ENCODE measurements at regions not wholly inside any gene's neighbourhood (a gene's known extent, or its start where the extent isn't known, plus 50 kb on each side); places are given as distances from the start of the nearest gene placed in this dataset.

DNA sequence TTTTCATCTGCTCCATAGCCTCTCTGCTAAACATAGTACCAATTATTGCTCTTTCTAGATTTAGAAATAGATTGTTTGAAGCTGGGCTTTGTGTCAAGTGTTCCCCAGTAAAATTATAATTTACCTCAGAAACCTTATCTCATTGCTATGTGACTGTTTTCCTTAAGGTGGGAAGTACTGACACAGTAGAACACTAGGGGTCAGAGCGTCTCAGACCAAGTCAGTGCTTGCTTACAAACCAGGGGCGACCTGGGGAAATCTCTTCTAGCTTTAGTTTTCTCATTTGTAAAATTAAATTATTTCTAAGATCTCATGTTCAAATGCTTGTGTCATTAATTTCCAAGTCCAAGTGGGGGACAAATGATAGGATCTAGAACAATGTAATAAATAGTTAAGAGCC is 360.4 kb downstream of the RAPGEF2 start:
- H3K9me3 Mint-ChIP-seq = peaks cover 16% of the 10 kb centered on the region
- intact Hi-C loops (cut with micrococcal nuclease) = no loop called here
- H3K27me3 Mint-ChIP-seq = peaks cover 2% of the 10 kb centered on the region
- no peaks in the 10 kb centered on the region for H3K36me3 Mint-ChIP-seq (ENCODE audit: low read depth)
- no peaks in the 10 kb centered on the region for H3K4me1 Mint-ChIP-seq
- DNase-seq = no peak
- no peak overlapping the region for H3K27ac Mint-ChIP-seq
- no peak overlapping the region for H3K4me3 Mint-ChIP-seq

DNA sequence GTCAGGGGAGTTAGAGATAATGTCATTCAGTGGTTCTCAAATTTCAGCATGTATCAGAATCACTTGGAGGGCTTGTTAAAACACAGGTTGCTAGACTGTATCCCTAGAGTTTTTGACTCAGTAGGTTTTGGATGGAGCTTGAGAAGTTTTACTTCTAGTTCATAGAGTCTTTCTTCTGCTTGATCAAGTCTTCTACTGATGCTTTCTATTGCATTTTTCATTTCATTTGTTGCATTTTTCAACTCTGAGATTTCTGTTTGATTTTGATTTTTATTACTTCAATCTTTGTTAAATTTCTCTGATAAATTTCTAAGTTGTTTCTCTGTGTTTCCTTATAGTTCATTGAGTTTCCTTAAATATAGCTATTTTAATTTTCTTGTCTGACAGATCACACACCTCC is 361.4 kb downstream of the RAPGEF2 start:
- Mint-ChIP-seq H3K27ac (no peak overlapping the region), H3K27me3 (peaks cover 2% of the 10 kb centered on the region), H3K4me3 (no peak overlapping the region), H3K9me3 (peaks cover 16% of the 10 kb centered on the region), H3K36me3 (ENCODE audit: low read depth) (no peaks in the 10 kb centered on the region), H3K4me1 (no peaks in the 10 kb centered on the region)
- DNase-seq = no peak
- intact Hi-C loops (cut with micrococcal nuclease) = no loop called here

DNA sequence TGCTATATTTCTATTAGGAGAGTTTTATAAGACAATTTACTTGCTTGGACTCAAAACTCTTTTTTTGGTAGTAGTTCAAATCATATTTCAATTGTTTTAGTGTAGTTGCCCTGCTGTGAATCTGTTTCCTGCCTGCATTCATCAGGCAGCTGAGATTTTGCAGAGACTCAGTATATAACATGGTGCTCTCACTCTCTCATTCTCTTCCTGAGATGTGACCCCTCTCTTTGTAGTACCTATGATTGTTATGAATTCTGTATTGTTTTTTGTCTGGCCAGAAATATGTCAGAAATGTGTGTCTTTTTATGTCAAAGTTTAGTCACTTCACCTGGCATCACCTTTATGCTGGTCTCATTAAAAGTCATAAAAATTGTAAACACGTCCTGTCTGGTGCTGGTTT is 374.0 kb downstream of the RAPGEF2 start:
- Mint-ChIP-seq H3K36me3 (ENCODE audit: low read depth) (no peaks in the 10 kb centered on the region), H3K4me1 (no peaks in the 10 kb centered on the region), H3K4me3 (no peak overlapping the region), H3K27ac (no peak overlapping the region), H3K27me3 (peaks cover 2% of the 10 kb centered on the region), H3K9me3 (no peaks in the 10 kb centered on the region)
- intact Hi-C loops (cut with micrococcal nuclease) = no loop called here
- DNase-seq = no peak

DNA sequence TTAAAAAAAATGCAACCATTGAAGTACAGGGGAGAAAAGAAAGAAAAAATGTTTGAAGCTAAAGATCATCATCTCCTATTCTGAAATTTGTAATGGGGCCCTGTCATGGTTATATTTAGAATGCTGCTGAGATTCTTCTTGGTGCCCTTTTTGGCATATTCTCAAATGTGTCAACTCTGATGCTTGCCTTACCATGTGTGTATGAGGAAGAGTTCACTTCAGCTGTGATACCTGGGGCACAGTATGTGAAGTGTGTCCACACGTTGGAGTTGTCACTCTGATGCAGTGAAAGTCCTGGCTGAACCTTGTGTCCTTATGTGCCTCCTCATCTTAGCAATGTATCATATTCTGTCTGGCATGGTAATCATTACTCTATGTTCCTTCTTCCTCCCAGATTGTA is 377.9 kb downstream of the RAPGEF2 start:
- no peak overlapping the region for H3K4me3 Mint-ChIP-seq
- H3K27me3 Mint-ChIP-seq = peaks cover 9% of the 10 kb centered on the region
- no peak for DNase-seq
- no peaks in the 10 kb centered on the region for H3K4me1 Mint-ChIP-seq
- no peaks in the 10 kb centered on the region for H3K9me3 Mint-ChIP-seq
- H3K27ac Mint-ChIP-seq = no peak overlapping the region
- H3K36me3 Mint-ChIP-seq (ENCODE audit: low read depth) = no peaks in the 10 kb centered on the region
- intact Hi-C loops (cut with micrococcal nuclease) = loop anchor here (10.0 kb wide), 1 partner anchor 464 kb away; no protein-coding TSS in a partner anchor

DNA sequence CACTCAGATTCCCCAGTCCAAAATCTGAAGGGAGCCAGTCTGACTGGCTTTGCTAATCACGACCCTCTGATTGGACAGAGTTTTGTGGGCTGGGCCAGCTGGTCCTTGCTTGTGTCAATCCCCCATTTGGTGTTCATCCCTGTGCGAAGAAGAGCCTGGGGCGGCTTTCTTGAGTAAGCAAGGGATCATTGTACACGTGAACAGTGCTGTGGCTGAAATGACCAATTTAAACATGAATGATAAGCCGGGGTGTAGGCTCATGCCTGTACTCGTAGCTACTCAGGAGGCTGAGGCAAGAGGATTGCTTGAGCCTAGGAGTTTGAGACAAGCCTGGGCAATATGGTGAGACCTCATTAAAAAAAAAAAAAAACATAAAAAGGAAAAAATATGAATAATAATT is 379.1 kb downstream of the RAPGEF2 start:
- intact Hi-C loops (cut with micrococcal nuclease) = loop anchor here (10.0 kb wide), 1 partner anchor 463 kb away; no protein-coding TSS in a partner anchor
- Mint-ChIP-seq H3K4me3 (no peak overlapping the region), H3K4me1 (no peaks in the 10 kb centered on the region), H3K36me3 (ENCODE audit: low read depth) (no peaks in the 10 kb centered on the region), H3K27ac (no peak overlapping the region), H3K9me3 (no peaks in the 10 kb centered on the region), H3K27me3 (peaks cover 12% of the 10 kb centered on the region)
- no peak for DNase-seq

DNA sequence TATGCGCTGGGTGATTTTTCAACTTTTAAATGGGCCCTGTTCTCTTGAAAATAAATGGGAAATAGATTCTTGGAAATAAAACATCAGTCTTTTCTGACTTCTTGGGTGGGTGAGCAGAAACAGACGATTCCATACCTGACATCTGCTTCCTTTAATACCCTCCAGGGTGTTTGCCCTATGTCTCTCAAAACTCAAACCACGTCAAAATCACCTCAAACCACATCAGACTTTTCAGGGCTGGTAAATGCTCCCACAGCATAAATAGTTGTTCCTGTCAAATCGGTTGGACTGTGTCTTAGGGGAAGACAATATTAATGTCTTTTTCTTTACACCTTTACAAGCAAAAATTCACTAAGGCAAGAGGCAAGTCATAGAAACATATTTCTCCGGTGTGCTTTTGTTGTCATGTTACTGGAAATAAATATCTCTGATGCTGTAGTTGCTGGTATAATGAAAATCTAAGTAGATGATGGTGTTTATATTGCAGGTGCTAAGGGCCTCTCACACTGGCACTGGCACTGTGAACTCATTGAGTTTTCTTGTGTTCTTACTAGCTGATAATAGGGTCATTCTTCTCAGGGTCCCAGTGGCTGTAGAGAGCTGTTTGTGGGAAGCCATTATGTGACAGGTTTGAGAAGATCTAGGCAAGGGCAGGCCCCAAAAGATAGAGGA is 380.4 kb downstream of the RAPGEF2 start:
- no peak for DNase-seq
- Mint-ChIP-seq H3K27ac (no peak overlapping the region), H3K27me3 (peaks cover 12% of the 10 kb centered on the region), H3K4me1 (no peaks in the 10 kb centered on the region), H3K9me3 (no peaks in the 10 kb centered on the region), H3K4me3 (no peak overlapping the region), H3K36me3 (ENCODE audit: low read depth) (no peaks in the 10 kb centered on the region)
- intact Hi-C loops (cut with micrococcal nuclease) = loop anchor here (10.0 kb wide), 1 partner anchor 462 kb away; no protein-coding TSS in a partner anchor

DNA sequence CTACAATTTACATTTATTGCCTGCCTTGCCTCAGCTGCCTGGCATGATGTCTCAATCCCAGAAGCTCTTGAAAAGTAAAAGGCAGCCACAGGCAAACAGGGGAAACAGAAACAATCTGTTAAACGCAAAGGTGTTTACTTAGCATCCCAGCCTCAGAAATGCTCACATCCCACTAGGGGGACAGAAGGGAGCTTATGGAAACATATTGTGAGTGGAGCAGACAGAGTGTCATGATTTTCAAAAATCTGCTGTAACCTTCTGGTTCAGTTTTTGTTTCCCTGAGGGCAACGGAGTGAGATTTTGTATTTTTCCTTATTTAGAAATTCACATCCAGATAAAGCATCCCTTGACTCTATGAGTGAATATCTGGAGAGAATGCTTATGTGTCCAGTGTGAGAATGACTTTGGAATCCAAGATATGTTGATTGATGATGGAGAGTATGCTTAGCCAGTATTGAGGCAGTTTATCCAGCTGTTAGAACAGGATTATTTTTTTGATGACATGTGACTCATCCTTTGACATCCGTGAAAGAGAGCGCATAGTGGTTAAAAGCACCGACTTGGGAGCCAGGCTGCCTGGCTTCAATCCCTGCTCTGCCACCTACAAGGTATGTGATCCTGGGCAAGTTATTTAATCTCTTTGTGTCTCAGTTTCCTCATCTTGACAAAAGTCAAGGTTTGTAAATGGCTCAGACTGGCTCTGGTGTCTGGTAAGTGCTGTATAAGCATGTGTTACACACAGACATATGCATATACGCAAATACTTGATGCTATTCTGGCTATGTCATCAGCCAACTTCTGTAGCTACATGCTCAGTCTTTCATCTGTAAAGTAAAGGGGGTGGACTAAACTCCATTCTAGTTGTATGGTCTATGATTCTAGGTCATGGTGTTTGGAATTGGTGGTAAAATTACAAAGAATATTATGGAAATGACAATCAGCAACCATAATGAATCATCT is 381.2 kb downstream of the RAPGEF2 start:
- intact Hi-C loops (cut with micrococcal nuclease) = loop anchor here (10.0 kb wide), 1 partner anchor 461 kb away; no protein-coding TSS in a partner anchor
- H3K9me3 Mint-ChIP-seq = no peaks in the 10 kb centered on the region
- no peaks in the 10 kb centered on the region for H3K36me3 Mint-ChIP-seq (ENCODE audit: low read depth)
- H3K27ac Mint-ChIP-seq = no peak overlapping the region
- no peak overlapping the region for H3K4me3 Mint-ChIP-seq
- no peak for DNase-seq
- H3K4me1 Mint-ChIP-seq = no peaks in the 10 kb centered on the region
- H3K27me3 Mint-ChIP-seq = peaks cover 13% of the 10 kb centered on the region

DNA sequence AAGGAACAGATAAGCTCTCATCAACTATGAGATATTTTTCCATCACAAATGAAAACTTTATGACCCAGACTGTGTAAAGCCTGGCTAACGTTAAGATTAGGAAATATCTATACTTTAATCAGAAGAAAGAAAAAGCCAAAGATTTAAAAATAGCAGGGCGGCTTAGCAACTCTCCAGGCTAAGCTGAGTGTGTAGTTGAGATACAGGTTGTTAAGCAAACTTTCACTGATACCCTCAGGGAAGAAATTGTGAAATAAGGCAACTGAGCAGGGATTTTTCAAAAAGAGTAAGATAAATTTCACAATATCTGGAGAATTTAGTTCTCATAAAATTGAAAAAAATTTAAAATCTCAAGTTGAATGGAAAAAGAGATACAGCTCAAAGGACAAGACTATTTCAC is 382.0 kb downstream of the RAPGEF2 start:
- no peaks in the 10 kb centered on the region for H3K36me3 Mint-ChIP-seq (ENCODE audit: low read depth)
- intact Hi-C loops (cut with micrococcal nuclease) = loop anchor here (10.0 kb wide), 1 partner anchor 460 kb away; no protein-coding TSS in a partner anchor

DNA sequence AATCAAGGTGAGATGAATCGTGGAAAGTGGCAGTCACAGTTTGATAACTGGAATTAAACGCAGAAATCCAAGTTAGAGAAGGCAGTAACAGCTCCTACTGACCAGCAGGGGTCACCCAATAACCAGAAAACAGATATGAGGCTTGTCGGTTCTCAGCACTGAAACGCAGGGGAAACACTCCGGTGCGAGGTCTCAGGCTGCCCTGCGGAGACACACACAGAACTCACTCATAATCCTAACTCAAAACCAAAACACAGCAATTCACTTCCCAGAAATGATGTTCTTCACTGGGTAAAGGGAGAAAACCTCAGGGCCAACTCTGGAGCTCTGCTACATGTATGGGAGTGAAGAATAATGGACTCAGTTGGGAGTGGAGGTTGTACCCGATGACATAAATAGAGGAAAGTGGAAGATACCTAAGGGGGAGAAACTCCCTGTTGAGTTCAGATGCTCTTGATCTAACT is 384.4 kb downstream of the RAPGEF2 start:
- no peaks in the 10 kb centered on the region for H3K4me1 Mint-ChIP-seq
- no peak overlapping the region for H3K4me3 Mint-ChIP-seq
- intact Hi-C loops (cut with micrococcal nuclease) = loop anchor here (10.0 kb wide), 1 partner anchor 457 kb away; no protein-coding TSS in a partner anchor
- no peak overlapping the region for H3K27ac Mint-ChIP-seq
- DNase-seq = peak; percentile 76
- H3K9me3 Mint-ChIP-seq = no peaks in the 10 kb centered on the region
- no peaks in the 10 kb centered on the region for H3K36me3 Mint-ChIP-seq (ENCODE audit: low read depth)
- H3K27me3 Mint-ChIP-seq = peaks cover 11% of the 10 kb centered on the region

More for the DNA sequence above, 382.0 kb downstream of the RAPGEF2 start:
- H3K27me3 Mint-ChIP-seq = peaks cover 13% of the 10 kb centered on the region
- no peak for DNase-seq
- H3K4me1 Mint-ChIP-seq = no peaks in the 10 kb centered on the region
- no peak overlapping the region for H3K4me3 Mint-ChIP-seq
- H3K9me3 Mint-ChIP-seq = no peaks in the 10 kb centered on the region
- H3K27ac Mint-ChIP-seq = no peak overlapping the region

DNA sequence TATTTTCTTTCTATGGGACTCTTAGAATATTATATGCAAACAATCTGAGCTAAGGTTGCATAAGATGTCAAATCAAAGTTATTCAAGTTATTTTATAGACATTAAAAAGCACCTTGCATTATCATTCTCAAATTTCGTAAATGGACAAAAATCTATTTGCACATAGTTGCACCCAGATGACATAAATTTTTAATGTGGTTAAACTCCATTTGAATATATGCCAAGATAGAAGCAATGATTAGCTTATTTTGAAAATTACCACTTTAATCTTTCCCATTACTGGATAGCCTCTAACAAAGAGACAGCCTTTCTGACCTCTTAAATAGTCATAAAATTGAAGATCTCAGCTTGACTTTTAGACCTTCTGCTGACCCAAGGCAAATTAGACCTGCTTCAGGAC is 386.8 kb downstream of the RAPGEF2 start:
- intact Hi-C loops (cut with micrococcal nuclease) = loop anchor here (10.0 kb wide), 1 partner anchor 455 kb away; no protein-coding TSS in a partner anchor
- peaks cover 5% of the 10 kb centered on the region for H3K27me3 Mint-ChIP-seq
- H3K9me3 Mint-ChIP-seq = no peaks in the 10 kb centered on the region
- H3K4me3 Mint-ChIP-seq = no peak overlapping the region
- no peaks in the 10 kb centered on the region for H3K36me3 Mint-ChIP-seq (ENCODE audit: low read depth)
- DNase-seq = no peak
- H3K4me1 Mint-ChIP-seq = no peaks in the 10 kb centered on the region
- no peak overlapping the region for H3K27ac Mint-ChIP-seq

DNA sequence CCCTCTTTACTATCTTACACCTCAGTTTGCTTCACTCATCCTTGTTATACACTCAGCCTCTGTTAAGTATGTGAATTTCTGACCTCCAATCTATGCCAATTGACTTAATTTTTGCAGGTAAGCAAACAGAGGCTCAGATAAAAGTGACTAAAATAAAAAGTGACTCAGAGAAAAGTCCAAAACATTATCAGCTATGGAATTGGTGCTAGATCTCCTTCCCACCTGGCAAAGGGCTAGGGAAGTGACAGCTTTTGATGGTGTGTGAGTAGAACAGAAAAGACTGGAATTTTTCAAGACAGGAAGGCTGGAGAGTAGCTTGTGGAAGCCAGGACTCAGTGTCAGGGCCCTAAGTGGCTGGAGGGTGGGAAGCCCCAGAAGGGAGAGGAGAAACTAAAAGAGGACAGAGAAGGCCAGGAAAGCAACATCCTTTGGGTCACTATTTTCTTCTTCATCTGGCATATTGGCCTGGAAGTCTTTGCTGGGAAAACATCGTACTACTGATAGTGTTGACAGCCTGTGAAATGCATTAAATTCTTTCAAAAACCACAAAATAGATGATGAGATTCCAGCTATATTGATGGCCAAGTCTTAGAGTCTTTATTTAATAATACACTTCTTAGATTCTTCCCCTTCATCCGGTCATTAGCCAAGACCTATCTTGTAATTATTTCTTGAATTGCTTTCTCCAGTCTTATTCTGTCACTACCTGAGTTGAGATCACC is 392.8 kb downstream of the RAPGEF2 start:
- Mint-ChIP-seq H3K36me3 (ENCODE audit: low read depth) (no peaks in the 10 kb centered on the region), H3K4me3 (no peak overlapping the region), H3K27ac (no peak overlapping the region), H3K4me1 (no peaks in the 10 kb centered on the region), H3K9me3 (no peaks in the 10 kb centered on the region), H3K27me3 (no peaks in the 10 kb centered on the region)
- intact Hi-C loops (cut with micrococcal nuclease) = no loop called here
- DNase-seq = no peak

DNA sequence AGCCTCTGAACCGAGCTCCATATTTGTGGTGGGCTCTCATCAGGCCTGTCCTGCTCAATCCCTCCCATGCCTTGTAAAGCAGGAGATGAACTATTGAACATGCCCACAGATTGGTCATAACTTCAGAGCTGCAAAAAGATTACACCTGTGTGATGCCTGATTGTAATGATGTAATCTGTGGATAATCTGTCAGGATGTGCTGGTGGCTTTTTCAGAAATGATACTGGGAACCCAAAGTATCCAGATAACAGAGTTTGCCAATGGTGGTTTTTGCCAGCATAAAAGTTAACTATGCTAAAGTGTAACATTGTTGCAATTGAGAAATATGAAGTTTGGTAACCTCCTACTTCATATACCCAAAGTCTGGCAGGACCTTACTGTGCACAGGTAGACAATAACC is 393.4 kb downstream of the RAPGEF2 start:
- no peak overlapping the region for H3K4me3 Mint-ChIP-seq
- H3K9me3 Mint-ChIP-seq = no peaks in the 10 kb centered on the region
- no peak for DNase-seq
- H3K27me3 Mint-ChIP-seq = no peaks in the 10 kb centered on the region
- no peak overlapping the region for H3K27ac Mint-ChIP-seq
- intact Hi-C loops (cut with micrococcal nuclease) = no loop called here
- no peaks in the 10 kb centered on the region for H3K4me1 Mint-ChIP-seq
- H3K36me3 Mint-ChIP-seq (ENCODE audit: low read depth) = no peaks in the 10 kb centered on the region

DNA sequence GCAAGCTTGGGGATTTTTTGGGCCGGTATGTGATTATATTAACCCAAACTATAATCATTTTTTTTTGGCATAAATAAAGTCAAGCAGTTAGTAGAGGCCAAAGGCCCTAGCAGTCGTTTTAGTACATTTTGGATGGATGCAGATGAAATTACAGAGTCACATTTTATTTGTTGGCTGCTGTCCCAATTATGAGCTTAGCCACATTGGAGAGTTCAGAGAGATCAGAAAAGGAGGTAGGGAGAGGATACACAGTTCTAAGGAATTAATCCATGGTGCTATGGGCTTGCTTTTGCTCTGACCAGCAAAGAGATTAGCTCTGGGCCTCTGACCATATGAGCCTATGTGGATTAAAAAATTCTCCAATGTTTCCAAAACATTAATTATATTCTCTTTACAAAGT is 395.1 kb downstream of the RAPGEF2 start:
- Mint-ChIP-seq H3K9me3 (no peaks in the 10 kb centered on the region), H3K27ac (no peak overlapping the region), H3K4me1 (no peaks in the 10 kb centered on the region), H3K4me3 (no peak overlapping the region), H3K27me3 (no peaks in the 10 kb centered on the region), H3K36me3 (ENCODE audit: low read depth) (no peaks in the 10 kb centered on the region)
- no peak for DNase-seq
- intact Hi-C loops (cut with micrococcal nuclease) = no loop called here

All from activated CD4-positive, alpha-beta T cell treated with anti-CD3 and anti-CD28 coated beads, Interleukin-2, amount 10 ng/mL, durations not matched to agents 24 days and 14 days (primary cell).